A673 (cell line): ENCODE measurements at regions not wholly inside any gene's neighbourhood (a gene's known extent, or its start where the extent isn't known, plus 50 kb on each side); places are given as distances from the start of the nearest gene placed in this dataset.

ENCODE experiments used
- BruUV-seq: library from RNA; stranded (reverse); fragments of 400-500 nt; replicated peaks from 2 replicates; lab custom pipeline; 2021; lab: Mats Ljungman, UMichigan
- CTCF ChIA-PET: fragments of 300-600 bp; sonication (Branson Sonifier 250); formaldehyde crosslinking; loops from one replicate; lab custom pipeline; 2022; ENCODE audit warnings: antibody characterized with exemption; lab: Charles Lee
- POLR2A ChIA-PET: fragments of 300-600 bp; sonication (Branson Sonifier 250); formaldehyde crosslinking; loops from one replicate; lab custom pipeline; 2022; ENCODE audit warnings: antibody characterized with exemption; ENCODE audit not compliant: low non-redundant PET; lab: Charles Lee
- DNase-seq: peaks from one replicate; pipeline ENCODE4 v3.0.0-alpha.2; 2015; ENCODE audit warnings: low spot score
- H3K27ac ChIP-seq: fragments of 200-600 bp; sonication (generic); 2 replicates; pipeline ENCODE4 v1.5.1; 2016; ENCODE audit warnings: mixed run types, low read depth, mild to moderate bottlenecking, mixed read lengths, antibody characterized with exemption, low read length; ENCODE audit not compliant: poor library complexity, severe bottlenecking
- H3K27me3 ChIP-seq: fragments of 200-600 bp; sonication (generic); replicated peaks from 2 replicates; pipeline ENCODE4 v1.6.1; 2017; ENCODE audit warnings: mixed run types, low read depth, mild to moderate bottlenecking, mixed read lengths, antibody characterized with exemption, low read length; ENCODE audit not compliant: insufficient read depth, poor library complexity
- H3K36me3 ChIP-seq: fragments of 200-600 bp; sonication (generic); 2 replicates; pipeline ENCODE4 v1.6.1; 2016; ENCODE audit warnings: mixed run types, mild to moderate bottlenecking, mixed read lengths, antibody characterized with exemption, low read length; ENCODE audit not compliant: insufficient read depth, poor library complexity, severe bottlenecking
- H3K4me1 ChIP-seq: fragments of 200-600 bp; sonication (generic); 2 replicates; pipeline ENCODE4 v1.6.1; 2017; ENCODE audit warnings: mixed run types, mild to moderate bottlenecking, mixed read lengths, antibody characterized with exemption, low read length; ENCODE audit not compliant: insufficient read depth, poor library complexity, severe bottlenecking
- H3K4me3 ChIP-seq: fragments of 200-600 bp; sonication (generic); 2 replicates; pipeline ENCODE4 v1.5.1; 2016; ENCODE audit warnings: low read depth, mixed run types, mild to moderate bottlenecking, mixed read lengths, low read length; ENCODE audit not compliant: poor library complexity, severe bottlenecking
- H3K9me3 ChIP-seq: fragments of 200-600 bp; sonication (generic); 2 replicates; pipeline ENCODE4 v1.6.1; 2016; ENCODE audit warnings: mixed run types, low read depth, mild to moderate bottlenecking, mixed read lengths, antibody characterized with exemption, low read length; ENCODE audit not compliant: poor library complexity, severe bottlenecking
- CTCF ChIP-seq: fragments of 300-800, 200-600 bp; sonication (generic); conservative IDR thresholded peaks from 2 replicates; pipeline ENCODE4 v1.5.1; 2017; ENCODE audit warnings: low read depth, mild to moderate bottlenecking, antibody characterized with exemption, low read length, moderate library complexity, mixed read lengths
- EZH2 ChIP-seq: fragments of 200-600 bp; sonication (generic); IDR thresholded peaks from 2 replicates; pipeline ENCODE4 v1.6.1; 2017; ENCODE audit warnings: borderline replicate concordance, low read depth, mild to moderate bottlenecking, mixed read lengths, antibody characterized with exemption, low read length; ENCODE audit not compliant: poor library complexity, severe bottlenecking
- intact Hi-C: fragments of 100-400 bp; cut with micrococcal nuclease; formaldehyde crosslinking; loops from one replicate; pipeline ENCODE4 v1.10.0; 2022; ENCODE audit not compliant: unreplicated experiment

DNA sequence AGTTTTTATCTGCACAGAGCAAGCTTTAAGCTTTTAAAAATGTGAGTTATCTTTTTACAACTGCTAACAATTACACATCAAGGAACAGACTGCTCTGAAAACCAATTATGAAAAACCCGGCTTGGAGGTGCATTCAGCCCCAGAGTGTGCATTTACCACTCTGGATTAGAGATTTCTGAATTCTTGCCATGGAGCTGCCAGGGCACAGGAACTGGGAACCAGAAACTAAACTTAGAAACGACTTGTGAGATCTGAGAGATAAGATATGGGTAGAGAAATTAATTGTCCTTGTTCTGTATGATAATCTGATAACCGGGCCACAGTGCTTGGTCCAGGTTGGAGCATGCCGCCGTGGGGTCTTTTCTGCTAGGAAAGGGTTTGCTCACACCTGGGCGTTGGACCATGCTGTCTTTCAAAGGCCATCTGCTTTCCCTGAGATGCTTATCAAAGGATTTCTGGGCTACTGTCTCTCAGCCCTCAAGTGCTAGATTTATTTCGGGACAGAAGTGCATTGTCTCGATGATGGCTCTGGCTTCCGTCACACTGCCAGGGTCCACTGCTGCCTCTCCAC is 210.0 kb downstream of the MAF start:
- Histone ChIP-seq H3K4me1 (no peaks in the 10 kb centered on the region), H3K4me3 (no peak overlapping the region), H3K36me3 (no peaks in the 10 kb centered on the region), H3K27ac (no peak overlapping the region), H3K27me3 (no peaks in the 10 kb centered on the region), H3K9me3 (no peaks in the 10 kb centered on the region)
- DNase-seq: no peak
- ChIA-PET CTCF (no interaction called here), POLR2A (no interaction called here)
- no TSS peak for BruUV-seq
- TF ChIP-seq EZH2: no peak
- intact Hi-C loops: loop anchor here (5.0 kb wide), 1 partner anchor 38 kb away; no protein-coding TSS in a partner anchor

GRCh38 chr16:79388396-79388795 is 212.1 kb downstream of the MAF start:
- Histone ChIP-seq H3K9me3 (no peaks in the 10 kb centered on the region), H3K4me1 (no peaks in the 10 kb centered on the region), H3K4me3 (no peak overlapping the region), H3K27ac (no peak overlapping the region), H3K27me3 (no peaks in the 10 kb centered on the region), H3K36me3 (no peaks in the 10 kb centered on the region)
- ChIA-PET POLR2A (no interaction called here), CTCF (no interaction called here)
- no TSS peak for BruUV-seq
- TF ChIP-seq CTCF: no peak
- TF ChIP-seq EZH2: no peak
- intact Hi-C loops: no loop called here
- no peak for DNase-seq

DNA sequence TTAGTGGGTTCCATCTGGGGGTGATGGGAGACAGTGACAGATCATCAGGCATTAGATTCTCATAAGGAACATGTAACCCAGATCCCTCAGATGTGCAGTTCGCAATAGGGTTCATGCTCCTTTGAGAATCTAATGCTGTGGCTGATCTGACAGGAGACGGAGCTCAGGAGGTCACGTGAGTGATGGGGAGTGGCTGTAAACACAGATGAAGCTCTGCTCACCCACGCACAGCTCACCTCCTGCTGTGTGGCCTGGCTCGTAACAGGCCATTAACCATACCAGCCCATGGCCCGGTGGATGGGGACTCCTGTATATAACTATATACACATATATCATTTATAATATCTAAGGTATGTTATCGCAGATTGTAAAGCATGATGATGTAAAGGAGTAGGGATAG is 214.2 kb downstream of the MAF start:
- no peak for DNase-seq
- Histone ChIP-seq H3K4me3 (no peak overlapping the region), H3K27ac (no peak overlapping the region), H3K27me3 (no peaks in the 10 kb centered on the region), H3K9me3 (peaks cover 6% of the 10 kb centered on the region), H3K4me1 (no peaks in the 10 kb centered on the region), H3K36me3 (no peaks in the 10 kb centered on the region)
- no TSS peak for BruUV-seq
- ChIA-PET POLR2A (no interaction called here), CTCF (no interaction called here)
- TF ChIP-seq EZH2 (no peak), CTCF (no peak)
- intact Hi-C loops: no loop called here

DNA sequence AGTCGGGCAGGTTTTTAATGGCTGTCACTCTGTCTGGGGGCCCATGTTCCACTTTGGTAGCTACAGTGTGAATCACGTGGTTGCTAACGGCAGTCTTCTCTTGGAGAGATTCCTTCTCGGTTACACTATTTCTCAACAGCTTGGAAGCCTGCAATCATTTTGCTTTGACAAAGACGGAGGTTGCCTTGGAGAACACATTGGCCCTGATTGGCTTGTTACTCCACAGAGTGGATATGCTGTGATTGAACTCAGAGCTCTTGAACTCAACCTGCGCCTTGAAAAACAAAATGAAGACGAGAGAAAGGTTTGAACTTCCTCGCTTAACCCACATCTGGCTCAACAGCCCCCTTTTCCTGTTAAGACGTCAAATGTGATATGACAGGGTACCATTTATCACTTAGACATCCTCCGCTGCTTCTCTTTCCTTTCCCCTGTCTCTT is 218.9 kb downstream of the MAF start:
- BruUV-seq: no TSS peak
- intact Hi-C loops: no loop called here

More for the DNA sequence above, 218.9 kb downstream of the MAF start:
- POLR2A ChIA-PET: no interaction called here
- no peak for TF ChIP-seq EZH2
- no peak for TF ChIP-seq CTCF
- H3K4me3 ChIP-seq: no peak overlapping the region
- no peak overlapping the region for H3K27ac ChIP-seq
- peaks cover 6% of the 10 kb centered on the region for H3K9me3 ChIP-seq
- no peaks in the 10 kb centered on the region for H3K4me1 ChIP-seq
- no peaks in the 10 kb centered on the region for H3K36me3 ChIP-seq
- no peaks in the 10 kb centered on the region for H3K27me3 ChIP-seq
- DNase-seq: no peak
- CTCF ChIA-PET: no interaction called here
